ENCODE measurements at regions not wholly inside any gene's neighbourhood (a gene's known extent, or its start where the extent isn't known, plus 50 kb on each side); places are given as distances from the start of the nearest gene placed in this dataset.
A peak's percentile ranks its signal among the peaks of the same experiment; 100 is the strongest.

GRCh38 chr12:85688837-85689236 is 147.4 kb downstream of the RASSF9 start:
- H3K36me3 ChIP-seq, result peaks cover 82% of the 10 kb centered on the region
- no peaks in the 10 kb centered on the region for H3K9me3 ChIP-seq (replicated peaks)
- H3K4me1 ChIP-seq (replicated peaks), result peaks cover 13% of the 10 kb centered on the region
- H3K27ac ChIP-seq, result peak overlapping the region; percentile 21
- peak; percentile 93 to 100 for DNase-seq (ENCODE audit: low read depth in 1 of 2, low spot score in 2 of 2)
- no peaks in the 10 kb centered on the region for H3K27me3 ChIP-seq (replicated peaks)
- H3K4me3 ChIP-seq, result no peak overlapping the region

- Histone ChIP-seq H3K27me3 (replicated peaks) (no peaks in the 10 kb centered on the region), H3K4me3 (no peak overlapping the region), H3K4me1 (replicated peaks) (peaks cover 13% of the 10 kb centered on the region), H3K27ac (no peak overlapping the region), H3K36me3 (peaks cover 74% of the 10 kb centered on the region), H3K9me3 (replicated peaks) (no peaks in the 10 kb centered on the region)
- DNase-seq (ENCODE audit: low read depth in 1 of 2, low spot score in 2 of 2), result peak; percentile 73 to 78
These were observed 146.1 kb downstream of the RASSF9 start for GRCh38 chr12:85690146-85690545.

GRCh38 chr12:85693093-85693665 is 143.0 kb downstream of the RASSF9 start:
- H3K27ac ChIP-seq, result no peak overlapping the region
- H3K9me3 ChIP-seq (replicated peaks), result no peaks in the 10 kb centered on the region
- H3K27me3 ChIP-seq (replicated peaks), result no peaks in the 10 kb centered on the region
- peak; percentile 75 to 89 for DNase-seq (ENCODE audit: low read depth in 1 of 2, low spot score in 2 of 2)
- peaks cover 13% of the 10 kb centered on the region for H3K4me1 ChIP-seq (replicated peaks)
- peaks cover 64% of the 10 kb centered on the region for H3K36me3 ChIP-seq
- no peak overlapping the region for H3K4me3 ChIP-seq

- Histone ChIP-seq H3K27me3 (replicated peaks) (no peaks in the 10 kb centered on the region), H3K36me3 (peaks cover 57% of the 10 kb centered on the region), H3K4me1 (replicated peaks) (no peaks in the 10 kb centered on the region; the same call in 1 of the 2 replicates), H3K4me3 (no peak overlapping the region), H3K27ac (no peak overlapping the region), H3K9me3 (replicated peaks) (no peaks in the 10 kb centered on the region)
- peak; percentile 72 to 88 for DNase-seq (ENCODE audit: low read depth in 1 of 2, low spot score in 2 of 2)
These were observed 141.0 kb downstream of the RASSF9 start for GRCh38 chr12:85695097-85695715.

- Histone ChIP-seq H3K9me3 (replicated peaks) (no peaks in the 10 kb centered on the region), H3K27ac (no peak overlapping the region), H3K4me1 (replicated peaks) (no peaks in the 10 kb centered on the region), H3K27me3 (replicated peaks) (no peaks in the 10 kb centered on the region), H3K4me3 (no peak overlapping the region), H3K36me3 (peaks cover 42% of the 10 kb centered on the region)
- peak in 1 of 2 experiments; percentile 81 for DNase-seq (ENCODE audit: low read depth in 1 of 2, low spot score in 2 of 2)
These were observed 139.2 kb downstream of the RASSF9 start for GRCh38 chr12:85697003-85697402.

DNA sequence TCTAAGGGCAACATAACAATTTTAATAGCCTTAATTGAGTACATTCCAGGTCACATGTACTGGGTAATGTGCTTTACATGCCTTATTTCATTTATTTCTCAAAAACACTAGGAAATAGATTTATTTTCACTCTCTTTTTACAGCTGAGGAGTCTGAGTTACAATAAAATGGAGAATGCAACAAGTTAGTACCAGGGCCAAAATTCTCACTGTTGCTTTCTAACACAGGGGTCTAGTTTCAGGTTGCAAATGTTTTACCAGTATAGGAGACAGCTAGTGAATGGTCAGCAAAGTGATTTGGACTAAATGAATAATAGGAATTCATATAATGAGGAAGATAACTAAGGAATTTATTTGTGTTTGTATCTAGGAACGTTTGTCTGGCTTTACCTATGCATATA is 137.3 kb downstream of the RASSF9 start:
- Histone ChIP-seq H3K36me3 (peaks cover 24% of the 10 kb centered on the region), H3K27ac (no peak overlapping the region)
- no peak for DNase-seq (ENCODE audit: low read depth in 1 of 2, low spot score in 2 of 2)

DNA sequence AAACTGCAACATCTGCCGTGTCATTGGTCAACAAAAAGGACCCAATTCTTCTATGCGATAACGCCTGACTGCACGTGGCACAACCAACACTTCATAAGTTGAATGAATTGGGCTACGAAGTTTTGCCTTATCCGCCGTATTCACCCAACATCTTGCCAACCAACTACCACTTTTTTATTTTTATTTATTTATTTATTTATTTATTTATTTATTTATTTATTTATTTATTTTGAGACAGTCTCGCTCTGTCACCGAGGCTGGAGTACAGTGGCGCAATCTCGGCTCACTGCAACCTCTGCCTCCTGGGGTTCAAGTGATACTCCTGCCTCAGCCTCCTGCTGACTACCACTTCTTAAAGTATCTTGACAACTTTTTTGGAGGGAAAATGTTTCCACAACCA is 127.4 kb downstream of the RASSF9 start:
- Histone ChIP-seq H3K36me3 (no peaks in the 10 kb centered on the region), H3K4me3 (no peak overlapping the region), H3K4me1 (replicated peaks) (no peaks in the 10 kb centered on the region), H3K27me3 (replicated peaks) (no peaks in the 10 kb centered on the region), H3K27ac (no peak overlapping the region), H3K9me3 (replicated peaks) (no peaks in the 10 kb centered on the region)
- DNase-seq (ENCODE audit: low read depth in 1 of 2, low spot score in 2 of 2), result no peak

More for the DNA sequence above, 137.3 kb downstream of the RASSF9 start:
- no peaks in the 10 kb centered on the region for H3K27me3 ChIP-seq (replicated peaks)
- no peaks in the 10 kb centered on the region for H3K4me1 ChIP-seq (replicated peaks)
- no peak overlapping the region for H3K4me3 ChIP-seq
- H3K9me3 ChIP-seq (replicated peaks), result no peaks in the 10 kb centered on the region

DNA sequence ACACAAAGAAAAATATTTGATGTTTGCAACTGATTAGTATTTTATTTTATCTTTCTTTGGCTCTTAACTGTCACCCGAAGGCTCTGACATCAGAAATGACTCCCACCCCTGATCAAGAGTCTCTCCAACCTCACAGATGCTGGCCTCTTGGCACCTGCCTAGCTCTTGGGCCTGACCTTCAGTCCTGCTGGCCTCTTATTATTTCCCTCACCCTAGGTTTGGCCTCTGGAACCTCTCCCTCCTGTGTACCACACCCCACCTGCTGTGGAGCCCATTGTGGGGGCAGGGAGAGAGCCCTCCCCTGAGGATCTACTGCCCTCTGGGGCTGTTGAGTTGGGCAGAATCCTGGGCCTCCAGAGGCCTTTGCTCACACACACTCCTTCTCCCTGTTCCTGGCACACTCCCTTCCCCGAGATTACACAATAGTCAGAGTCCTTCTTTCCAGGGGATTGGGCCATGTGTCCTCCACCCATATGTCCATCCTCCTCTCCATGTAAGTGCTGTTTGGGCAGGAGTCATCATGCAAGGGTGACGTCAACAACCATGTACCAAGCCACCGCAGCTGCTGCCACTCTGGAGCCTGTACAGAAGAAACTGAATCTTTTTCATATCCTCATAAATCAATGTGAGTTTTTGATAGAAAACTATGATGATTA is 124.3 kb downstream of the RASSF9 start:
- no peaks in the 10 kb centered on the region for H3K27me3 ChIP-seq (replicated peaks)
- no peaks in the 10 kb centered on the region for H3K4me1 ChIP-seq (replicated peaks)
- H3K9me3 ChIP-seq (replicated peaks), result no peaks in the 10 kb centered on the region
- H3K4me3 ChIP-seq, result no peak overlapping the region
- DNase-seq (ENCODE audit: low read depth in 1 of 2, low spot score in 2 of 2), result no peak
- no peaks in the 10 kb centered on the region for H3K36me3 ChIP-seq
- H3K27ac ChIP-seq, result no peak overlapping the region

- Histone ChIP-seq H3K9me3 (replicated peaks) (no peaks in the 10 kb centered on the region), H3K4me3 (no peak overlapping the region), H3K27ac (no peak overlapping the region), H3K27me3 (replicated peaks) (no peaks in the 10 kb centered on the region), H3K4me1 (replicated peaks) (no peaks in the 10 kb centered on the region), H3K36me3 (no peaks in the 10 kb centered on the region)
- no peak for DNase-seq (ENCODE audit: low read depth in 1 of 2, low spot score in 2 of 2)
These were observed 122.8 kb downstream of the RASSF9 start for GRCh38 chr12:85713373-85713772.

GRCh38 chr12:85714425-85714824 is 121.8 kb downstream of the RASSF9 start:
- no peaks in the 10 kb centered on the region for H3K9me3 ChIP-seq (replicated peaks)
- DNase-seq (ENCODE audit: low read depth in 1 of 2, low spot score in 2 of 2), result no peak
- H3K4me3 ChIP-seq, result no peak overlapping the region
- no peaks in the 10 kb centered on the region for H3K36me3 ChIP-seq
- H3K27me3 ChIP-seq (replicated peaks), result no peaks in the 10 kb centered on the region
- no peaks in the 10 kb centered on the region for H3K4me1 ChIP-seq (replicated peaks)
- no peak overlapping the region for H3K27ac ChIP-seq

DNA sequence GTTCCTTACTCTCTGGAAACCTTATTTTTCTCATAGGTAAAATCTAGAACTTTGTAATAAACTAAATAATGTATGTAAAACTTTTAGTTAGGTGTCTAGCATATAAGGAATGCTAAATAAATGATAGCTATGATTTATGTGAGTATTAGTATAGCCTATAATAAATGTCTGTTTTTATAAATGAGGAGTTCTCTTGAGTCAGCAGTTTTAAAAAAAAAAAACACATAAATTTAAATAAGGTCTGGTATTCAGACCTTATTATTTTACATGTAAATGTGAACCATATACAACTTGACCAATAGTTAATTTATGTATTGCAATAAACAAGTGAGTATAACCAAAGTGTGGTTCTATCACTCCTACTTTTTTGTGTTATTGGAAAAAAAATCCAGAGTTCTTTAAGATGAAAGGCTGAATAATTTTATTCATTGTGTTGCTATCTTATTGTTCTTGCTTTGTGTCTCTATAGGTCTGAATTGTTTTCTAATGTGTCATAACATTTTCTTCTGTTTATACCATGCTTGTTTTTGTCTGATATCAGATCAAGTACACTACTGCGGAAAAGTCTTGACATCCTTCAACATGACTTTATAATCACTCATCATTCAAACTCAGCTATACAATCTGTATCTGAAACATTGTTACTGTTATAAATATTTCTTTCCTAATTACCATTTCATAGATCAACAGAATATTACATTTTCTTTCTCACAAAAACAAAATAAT is 115.7 kb downstream of the RASSF9 start:
- Histone ChIP-seq H3K27ac (no peak overlapping the region), H3K27me3 (replicated peaks) (no peaks in the 10 kb centered on the region), H3K9me3 (replicated peaks) (no peaks in the 10 kb centered on the region), H3K4me1 (replicated peaks) (no peaks in the 10 kb centered on the region), H3K36me3 (no peaks in the 10 kb centered on the region), H3K4me3 (no peak overlapping the region)
- DNase-seq (ENCODE audit: low read depth in 1 of 2, low spot score in 2 of 2), result no peak

DNA sequence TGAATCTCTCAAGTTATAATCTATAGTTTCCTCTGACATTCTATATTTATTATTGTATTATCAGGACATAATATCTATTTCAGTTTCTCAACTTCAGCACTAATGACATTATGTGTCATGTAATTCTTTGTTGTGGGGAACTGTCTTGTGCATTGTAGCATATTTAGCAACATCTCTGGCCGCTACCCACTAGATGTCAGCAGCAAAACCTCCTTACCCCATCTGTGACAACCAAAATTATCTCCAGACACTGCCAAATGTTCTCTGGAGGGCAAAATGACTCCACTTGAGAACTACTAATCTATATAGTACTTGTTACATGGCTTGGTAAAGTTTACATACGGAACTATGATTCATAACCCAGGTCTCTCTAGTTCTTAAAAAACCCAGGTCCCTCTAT is 110.2 kb downstream of the RASSF9 start:
- Histone ChIP-seq H3K27me3 (replicated peaks) (no peaks in the 10 kb centered on the region), H3K4me3 (no peak overlapping the region), H3K36me3 (no peaks in the 10 kb centered on the region), H3K4me1 (replicated peaks) (no peaks in the 10 kb centered on the region), H3K9me3 (replicated peaks) (no peaks in the 10 kb centered on the region), H3K27ac (no peak overlapping the region)
- DNase-seq (ENCODE audit: low read depth in 1 of 2, low spot score in 2 of 2), result no peak

GRCh38 chr12:85733221-85733840 is 102.9 kb downstream of the RASSF9 start:
- Histone ChIP-seq H3K4me3 (no peak overlapping the region), H3K27ac (no peak overlapping the region), H3K36me3 (no peaks in the 10 kb centered on the region), H3K27me3 (replicated peaks) (no peaks in the 10 kb centered on the region), H3K9me3 (replicated peaks) (no peaks in the 10 kb centered on the region), H3K4me1 (replicated peaks) (no peaks in the 10 kb centered on the region)
- DNase-seq (ENCODE audit: low read depth in 1 of 2, low spot score in 2 of 2), result no peak

DNA sequence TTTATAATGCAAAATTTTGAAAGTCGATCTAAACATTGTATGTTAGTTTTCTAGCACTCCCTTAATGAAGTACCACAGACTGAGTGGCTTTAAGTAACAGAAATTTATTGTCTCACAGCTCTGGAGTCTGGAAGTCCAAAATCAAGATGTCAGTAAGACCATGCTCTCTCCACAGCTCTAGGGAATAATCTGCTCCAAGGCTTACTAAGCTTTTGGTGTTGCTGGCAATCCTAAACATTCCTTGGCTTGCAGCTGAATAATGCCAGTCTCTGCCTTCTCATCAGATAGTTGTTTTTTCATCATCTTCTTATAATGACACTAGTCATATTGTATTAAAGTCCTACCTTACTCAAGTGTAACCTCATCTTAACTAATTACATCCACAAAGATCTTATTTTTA is 102.2 kb downstream of the RASSF9 start:
- H3K27ac ChIP-seq, result no peak overlapping the region
- H3K36me3 ChIP-seq, result no peaks in the 10 kb centered on the region
- no peak overlapping the region for H3K4me3 ChIP-seq
- DNase-seq (ENCODE audit: low read depth in 1 of 2, low spot score in 2 of 2), result no peak
- no peaks in the 10 kb centered on the region for H3K4me1 ChIP-seq (replicated peaks)
- H3K27me3 ChIP-seq (replicated peaks), result no peaks in the 10 kb centered on the region
- no peaks in the 10 kb centered on the region for H3K9me3 ChIP-seq (replicated peaks)
